Choroid plexus epithelial cell (primary cell): ENCODE measurements at regions not wholly inside any gene's neighbourhood (a gene's known extent, or its start where the extent isn't known, plus 50 kb on each side); places are given as distances from the start of the nearest gene placed in this dataset.

Source experiments
- DNase-seq: peaks from one replicate; pipeline ENCODE4 v3.0.0-alpha.2; 2010; ENCODE audit warnings: low read depth
- H3K4me3 ChIP-seq: 2 replicates; pipeline ENCODE4 v1.5.1; 2011; ENCODE audit warnings: low read depth, mild to moderate bottlenecking, control low read depth, low read length, moderate library complexity
- CTCF ChIP-seq: conservative IDR thresholded peaks from 2 replicates; pipeline ENCODE4 v1.5.1; 2011; ENCODE audit warnings: low read depth, mild to moderate bottlenecking, control low read depth, inconsistent platforms, low read length, moderate library complexity

- TF ChIP-seq CTCF, result no peak
- H3K4me3 ChIP-seq, result no peak overlapping the region
- DNase-seq, result no peak
Measured at GRCh38 chr11:27192184-27192583, 151.6 kb downstream of the BBOX1 start.

GRCh38 chr11:27191639-27192038, 151.0 kb downstream of the BBOX1 start:
- no peak for TF ChIP-seq CTCF
- DNase-seq, result no peak
- H3K4me3 ChIP-seq, result no peak overlapping the region

GRCh38 chr11:27188696-27189095, 148.1 kb downstream of the BBOX1 start:
- no peak for DNase-seq

GRCh38 chr11:27187848-27188621, 147.4 kb downstream of the BBOX1 start:
- H3K4me3 ChIP-seq, result no peak overlapping the region
- DNase-seq, result no peak
- TF ChIP-seq CTCF, result no peak

More at GRCh38 chr11:27188696-27189095, 148.1 kb downstream of the BBOX1 start:
- TF ChIP-seq CTCF, result no peak
- no peak overlapping the region for H3K4me3 ChIP-seq

GRCh38 chr11:27187075-27187847, 146.6 kb downstream of the BBOX1 start:
- DNase-seq, result no peak
- no peak for TF ChIP-seq CTCF
- no peak overlapping the region for H3K4me3 ChIP-seq

GRCh38 chr11:27186580-27186979, 146.0 kb downstream of the BBOX1 start:
- TF ChIP-seq CTCF, result no peak
- no peak for DNase-seq
- no peak overlapping the region for H3K4me3 ChIP-seq
